GM21515 (cell line): ENCODE measurements at regions not wholly inside any gene's neighbourhood (a gene's known extent, or its start where the extent isn't known, plus 50 kb on each side); places are given as distances from the start of the nearest gene placed in this dataset.
"Not testable (repeated sequence)": the region's sequence is repeated elsewhere in the genome, so short reads cannot be mapped to it uniquely, and the experiment has no call there.

Experiments used
- ATAC-seq: cut with Tn5 transposase; IDR thresholded peaks from one replicate; pipeline ENCODE4 v1.9.1; 2021; ENCODE audit not compliant: unreplicated experiment

GRCh38 chr5:82659115-82659514 is 381.0 kb upstream of the RPS23 start:
- no peak for ATAC-seq

- no peak for ATAC-seq
Observed at GRCh38 chr5:82657033-82657699, 379.0 kb upstream of the RPS23 start.

GRCh38 chr5:82656341-82656761 is 378.2 kb upstream of the RPS23 start:
- no peak for ATAC-seq

- ATAC-seq = no peak
Observed at GRCh38 chr5:82655078-82655477, 376.9 kb upstream of the RPS23 start.

GRCh38 chr5:82649943-82650342 is 371.8 kb upstream of the RPS23 start:
- no peak for ATAC-seq

GRCh38 chr5:82644766-82645165 is 366.6 kb upstream of the RPS23 start:
- no peak for ATAC-seq

GRCh38 chr5:82644229-82644628 is 366.1 kb upstream of the RPS23 start:
- no peak for ATAC-seq

GRCh38 chr5:82642313-82642712 is 364.2 kb upstream of the RPS23 start:
- no peak for ATAC-seq

- ATAC-seq = peak; percentile 76
Observed at GRCh38 chr5:82641331-82642003, 363.3 kb upstream of the RPS23 start.

- no peak for ATAC-seq
Observed at GRCh38 chr5:82640916-82641315, 362.8 kb upstream of the RPS23 start.

- no peak for ATAC-seq
Observed at GRCh38 chr5:82639393-82640144, 361.4 kb upstream of the RPS23 start.

GRCh38 chr5:82636591-82636990 is 358.4 kb upstream of the RPS23 start:
- ATAC-seq = no peak

- ATAC-seq = no peak
Observed at GRCh38 chr5:82635561-82636288, 357.6 kb upstream of the RPS23 start.

- no peak for ATAC-seq
Observed at GRCh38 chr5:82628364-82628910, 350.3 kb upstream of the RPS23 start.

GRCh38 chr5:82626905-82627591 is 348.9 kb upstream of the RPS23 start:
- ATAC-seq = not testable (repeated sequence)

GRCh38 chr5:82626012-82626411 is 347.9 kb upstream of the RPS23 start:
- not testable (repeated sequence) for ATAC-seq

GRCh38 chr5:82624062-82624461 is 345.9 kb upstream of the RPS23 start:
- no peak for ATAC-seq

GRCh38 chr5:82622711-82623514 is 344.8 kb upstream of the RPS23 start:
- no peak for ATAC-seq

- ATAC-seq = no peak
Observed at GRCh38 chr5:82622205-82622604, 344.1 kb upstream of the RPS23 start.
